ENCODE measurements at regions not wholly inside any gene's neighbourhood (a gene's known extent, or its start where the extent isn't known, plus 50 kb on each side); places are given as distances from the start of the nearest gene placed in this dataset.

DNA sequence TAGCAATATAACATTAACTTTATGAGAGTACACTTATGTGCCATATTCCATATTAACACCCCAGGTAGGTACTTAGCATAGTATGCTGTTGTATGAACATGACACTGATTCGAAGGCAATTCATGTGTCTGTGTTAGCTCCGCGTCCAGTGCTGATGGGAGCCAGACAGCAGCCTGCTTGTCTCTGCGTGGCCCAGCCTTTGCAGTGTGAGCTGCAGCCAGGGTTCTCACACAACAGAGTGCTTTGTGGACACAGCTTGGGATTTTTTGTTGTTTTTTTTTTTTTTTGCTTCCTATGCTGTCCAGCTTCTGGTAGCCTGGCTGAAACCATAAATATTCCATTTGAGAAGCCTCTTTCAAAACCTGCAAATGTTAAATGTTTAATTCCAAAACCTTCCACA is 350.9 kb downstream of the SMOC2 start:
- TF ChIP-seq, protein P1, sequence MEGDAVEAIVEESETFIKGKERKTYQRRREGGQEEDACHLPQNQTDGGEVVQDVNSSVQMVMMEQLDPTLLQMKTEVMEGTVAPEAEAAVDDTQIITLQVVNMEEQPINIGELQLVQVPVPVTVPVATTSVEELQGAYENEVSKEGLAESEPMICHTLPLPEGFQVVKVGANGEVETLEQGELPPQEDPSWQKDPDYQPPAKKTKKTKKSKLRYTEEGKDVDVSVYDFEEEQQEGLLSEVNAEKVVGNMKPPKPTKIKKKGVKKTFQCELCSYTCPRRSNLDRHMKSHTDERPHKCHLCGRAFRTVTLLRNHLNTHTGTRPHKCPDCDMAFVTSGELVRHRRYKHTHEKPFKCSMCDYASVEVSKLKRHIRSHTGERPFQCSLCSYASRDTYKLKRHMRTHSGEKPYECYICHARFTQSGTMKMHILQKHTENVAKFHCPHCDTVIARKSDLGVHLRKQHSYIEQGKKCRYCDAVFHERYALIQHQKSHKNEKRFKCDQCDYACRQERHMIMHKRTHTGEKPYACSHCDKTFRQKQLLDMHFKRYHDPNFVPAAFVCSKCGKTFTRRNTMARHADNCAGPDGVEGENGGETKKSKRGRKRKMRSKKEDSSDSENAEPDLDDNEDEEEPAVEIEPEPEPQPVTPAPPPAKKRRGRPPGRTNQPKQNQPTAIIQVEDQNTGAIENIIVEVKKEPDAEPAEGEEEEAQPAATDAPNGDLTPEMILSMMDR (IDR thresholded peaks at IDR 0.05) = no peak
- no peak for TF ChIP-seq POLR2A (IDR thresholded peaks at IDR 0.05)

All from body of pancreas (tissue), 4 donors.